Activated T-helper 1 cell treated with anti-CD3 and anti-CD28 coated beads, Interleukin-12 subunit alpha, Interleukin-12 subunit beta, Interleukin-2, Interleukin-4 antibody, amounts not matched to agents 30 ng/mL and 10 ng/mL and 1 ng/mL, durations not matched to agents 14 hours and 24 hours and 36 hours (primary cell): ENCODE measurements at regions not wholly inside any gene's neighbourhood (a gene's known extent, or its start where the extent isn't known, plus 50 kb on each side); places are given as distances from the start of the nearest gene placed in this dataset.
"Not testable (repeated sequence)": the region's sequence is repeated elsewhere in the genome, so short reads cannot be mapped to it uniquely, and the experiment has no call there.

Source experiments
- DNase-seq: peaks from one replicate; pipeline ENCODE4 v3.0.0; 2021; ENCODE audit warnings: low spot score
- H3K27ac Mint-ChIP-seq: one replicate; pipeline ENCODE4 v1.8.0; 2021; ENCODE audit warnings: mild to moderate bottlenecking, mixed read lengths
- H3K27me3 Mint-ChIP-seq: one replicate; pipeline ENCODE4 v1.8.0; 2022; ENCODE audit warnings: mild to moderate bottlenecking, moderate library complexity, mixed read lengths; ENCODE audit not compliant: insufficient read depth
- H3K36me3 Mint-ChIP-seq: one replicate; pipeline ENCODE4 v1.8.0; 2021; ENCODE audit warnings: low read depth, mixed read lengths
- H3K4me1 Mint-ChIP-seq: one replicate; pipeline ENCODE4 v1.8.0; 2021; ENCODE audit warnings: low read depth, mixed read lengths
- H3K4me3 Mint-ChIP-seq: one replicate; pipeline ENCODE4 v1.8.0; 2021; ENCODE audit warnings: mild to moderate bottlenecking, moderate library complexity, mixed read lengths
- H3K9me3 Mint-ChIP-seq: one replicate; pipeline ENCODE4 v1.8.0; 2021; ENCODE audit warnings: mixed read lengths
- intact Hi-C: fragments of 100-400 bp; cut with micrococcal nuclease; formaldehyde crosslinking; loops from one replicate; pipeline ENCODE4 v1.15.1; 2024

- H3K27ac Mint-ChIP-seq, H3K36me3 Mint-ChIP-seq, H3K4me3 Mint-ChIP-seq, DNase-seq, H3K9me3 Mint-ChIP-seq, H3K27me3 Mint-ChIP-seq, intact Hi-C loops, H3K4me1 Mint-ChIP-seq: not testable (repeated sequence)
Measured at GRCh38 chr6:170738263-170738662, 153.8 kb upstream of the PDCD2 start.

DNA sequence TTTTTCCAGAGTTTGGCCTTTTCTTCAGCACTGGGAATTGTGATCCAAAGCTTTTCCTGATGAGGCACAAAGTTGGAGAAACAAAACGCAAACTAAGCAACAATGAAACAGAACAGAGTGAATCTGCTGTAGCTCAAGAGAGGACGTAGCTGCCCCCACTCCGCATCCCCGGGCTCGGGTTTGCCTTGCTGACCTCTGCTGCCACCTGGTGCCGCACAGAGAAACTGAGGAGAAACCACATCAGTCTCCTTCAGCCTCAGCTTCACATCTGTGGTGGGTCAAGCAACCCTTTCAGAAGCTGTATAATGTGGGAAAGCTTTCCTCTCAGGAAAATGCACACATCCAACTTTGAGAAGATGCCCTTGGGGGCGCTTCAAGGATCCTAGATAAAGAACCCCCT is 151.9 kb upstream of the PDCD2 start:
- H3K36me3 Mint-ChIP-seq, H3K4me1 Mint-ChIP-seq, DNase-seq, H3K27me3 Mint-ChIP-seq, intact Hi-C loops, H3K27ac Mint-ChIP-seq, H3K4me3 Mint-ChIP-seq, H3K9me3 Mint-ChIP-seq: not testable (repeated sequence)

GRCh38 chr6:170717082-170717481 is 132.6 kb upstream of the PDCD2 start:
- DNase-seq, result peak; percentile 4
- H3K4me3 Mint-ChIP-seq, H3K4me1 Mint-ChIP-seq, H3K27me3 Mint-ChIP-seq, H3K27ac Mint-ChIP-seq, H3K36me3 Mint-ChIP-seq, intact Hi-C loops, H3K9me3 Mint-ChIP-seq: not testable (repeated sequence)

GRCh38 chr6:170712702-170713101 is 128.3 kb upstream of the PDCD2 start:
- H3K4me1 Mint-ChIP-seq, H3K9me3 Mint-ChIP-seq, H3K27ac Mint-ChIP-seq, H3K4me3 Mint-ChIP-seq, H3K36me3 Mint-ChIP-seq, intact Hi-C loops, H3K27me3 Mint-ChIP-seq, DNase-seq: not testable (repeated sequence)

DNA sequence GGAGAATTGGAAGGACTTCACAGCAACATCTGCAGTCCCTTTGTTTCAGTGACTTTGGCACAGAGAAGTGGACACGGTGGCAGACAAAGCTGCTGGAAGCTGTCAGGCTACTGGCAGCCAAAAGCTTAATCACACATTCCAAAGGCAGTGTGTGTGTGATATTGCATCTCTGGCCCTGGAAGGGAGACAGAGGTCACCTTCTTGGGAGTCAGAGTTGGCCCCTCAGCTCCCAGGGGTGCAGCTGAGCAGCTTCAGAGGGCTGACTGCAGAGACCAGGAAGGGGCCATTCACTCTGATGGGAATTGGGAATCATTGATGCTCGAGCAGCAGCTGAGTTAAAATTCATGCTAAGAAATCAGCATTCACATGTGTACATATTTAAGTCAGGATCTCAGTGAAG is 115.7 kb upstream of the PDCD2 start:
- intact Hi-C loops, H3K9me3 Mint-ChIP-seq, H3K4me1 Mint-ChIP-seq, H3K27me3 Mint-ChIP-seq, H3K27ac Mint-ChIP-seq, DNase-seq, H3K4me3 Mint-ChIP-seq, H3K36me3 Mint-ChIP-seq: not testable (repeated sequence)
